HL-60 (cell line): ENCODE measurements at regions not wholly inside any gene's neighbourhood (a gene's known extent, or its start where the extent isn't known, plus 50 kb on each side); places are given as distances from the start of the nearest gene placed in this dataset.

Experiments
- CTCF ChIP-seq: IDR thresholded peaks from one replicate; pipeline ENCODE4 v1.5.1; 2011; ENCODE audit warnings: low read length, control low read depth, inconsistent platforms; ENCODE audit not compliant: insufficient read depth
- GABPA ChIP-seq: IDR thresholded peaks from 2 replicates; pipeline ENCODE4 v1.6.1; 2012; ENCODE audit warnings: low read depth
- POLR2AphosphoS5 ChIP-seq: IDR thresholded peaks from 2 replicates; pipeline ENCODE4 v1.6.1; 2012; ENCODE audit warnings: low read depth
- REST ChIP-seq: IDR thresholded peaks from 2 replicates; pipeline ENCODE4 v1.6.1; 2012; ENCODE audit warnings: low read depth; ENCODE audit not compliant: insufficient replicate concordance
- SPI1 ChIP-seq: IDR thresholded peaks from 2 replicates; pipeline ENCODE4 v1.6.1; 2012; ENCODE audit warnings: low read depth, mild to moderate bottlenecking, borderline replicate concordance

GRCh38 chr9:27836661-27837401 is 263.6 kb upstream of the C9orf72 start:
- no peak for TF ChIP-seq CTCF
- TF ChIP-seq SPI1 = no peak
- no peak for TF ChIP-seq GABPA
- TF ChIP-seq POLR2AphosphoS5 = no peak
- no peak for TF ChIP-seq REST
